Adrenal gland (tissue), 5 donors: ENCODE measurements at regions not wholly inside any gene's neighbourhood (a gene's known extent, or its start where the extent isn't known, plus 50 kb on each side); places are given as distances from the start of the nearest gene placed in this dataset.

Experiments
- CTCF ChIP-seq, 6 experiments: fragments of 450-650 bp in 4 of 6; fragments of 200-600 bp in 2 of 6; sonication (generic) in 1 of 6; IDR thresholded peaks; 1 replicate in 5 of 6; 2 replicates in 1 of 6; pipeline versions ENCODE4 v1.5.1 to v1.8.0; 2016 to 2021; ENCODE audit warnings: antibody characterized with exemption in 6 of 6, mild to moderate bottlenecking in 2 of 6, moderate library complexity in 1 of 6
- POLR2A ChIP-seq, 2 donors: fragments of 450-650 bp; IDR thresholded peaks; one replicate each; pipeline ENCODE4 v1.6.1; 2017; ENCODE audit warnings: antibody characterized with exemption in 2 of 2, mild to moderate bottlenecking in 2 of 2, moderate library complexity in 1 of 2
- donor health status: DM: no; HTN: no; CAD: no.

- TF ChIP-seq CTCF (IDR thresholded peaks at IDR 0.05) (no peak), POLR2A (IDR thresholded peaks at IDR 0.05) (no peak)
Observed at GRCh38 chr13:97654236-97654635, 220.3 kb downstream of the RAP2A start.
